Gastrocnemius medialis (tissue), 4 donors: ENCODE measurements at regions not wholly inside any gene's neighbourhood (a gene's known extent, or its start where the extent isn't known, plus 50 kb on each side); places are given as distances from the start of the nearest gene placed in this dataset.

ENCODE experiments used
- POLR2A ChIP-seq, 2 donors: fragments of 450-650 bp; IDR thresholded peaks; one replicate each; pipeline ENCODE4 v1.6.1; 2017; ENCODE audit warnings: antibody characterized with exemption in 2 of 2, mild to moderate bottlenecking in 2 of 2, moderate library complexity in 2 of 2
- TF ChIP-seq, protein P1 (sequence below), 5 experiments: fragments of 450-650 bp in 3 of 5; fragments of 200-600 bp in 2 of 5; sonication (generic) in 2 of 5; IDR thresholded peaks in 4 of 5; conservative IDR thresholded peaks in 1 of 5; 1 replicate in 4 of 5; 2 replicates in 1 of 5; pipeline ENCODE4 v1.5.1; 2016 to 2019; ENCODE audit warnings: antibody characterized with exemption in 5 of 5, mild to moderate bottlenecking in 3 of 5, moderate library complexity in 3 of 5

DNA sequence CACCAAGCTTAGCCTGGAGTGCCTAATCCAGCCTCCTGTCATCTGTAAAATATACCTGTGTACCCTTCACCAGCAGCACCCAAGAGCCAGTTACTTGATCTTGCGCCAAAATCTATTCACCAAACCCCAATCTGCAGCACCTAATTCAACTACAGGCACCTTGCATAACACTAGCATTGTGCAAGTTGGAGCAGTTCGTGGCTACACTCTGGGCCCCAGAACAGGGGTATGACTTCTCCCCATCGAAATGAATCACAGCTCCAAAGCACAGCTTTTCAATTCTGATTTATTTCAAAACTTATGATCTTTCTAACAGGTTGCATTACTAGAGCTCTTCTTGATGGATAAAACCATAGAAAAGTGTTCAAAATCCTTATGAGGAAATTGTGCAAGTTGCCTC lies 100.4 kb upstream of the TCF21 start:
- TF ChIP-seq, protein P1, sequence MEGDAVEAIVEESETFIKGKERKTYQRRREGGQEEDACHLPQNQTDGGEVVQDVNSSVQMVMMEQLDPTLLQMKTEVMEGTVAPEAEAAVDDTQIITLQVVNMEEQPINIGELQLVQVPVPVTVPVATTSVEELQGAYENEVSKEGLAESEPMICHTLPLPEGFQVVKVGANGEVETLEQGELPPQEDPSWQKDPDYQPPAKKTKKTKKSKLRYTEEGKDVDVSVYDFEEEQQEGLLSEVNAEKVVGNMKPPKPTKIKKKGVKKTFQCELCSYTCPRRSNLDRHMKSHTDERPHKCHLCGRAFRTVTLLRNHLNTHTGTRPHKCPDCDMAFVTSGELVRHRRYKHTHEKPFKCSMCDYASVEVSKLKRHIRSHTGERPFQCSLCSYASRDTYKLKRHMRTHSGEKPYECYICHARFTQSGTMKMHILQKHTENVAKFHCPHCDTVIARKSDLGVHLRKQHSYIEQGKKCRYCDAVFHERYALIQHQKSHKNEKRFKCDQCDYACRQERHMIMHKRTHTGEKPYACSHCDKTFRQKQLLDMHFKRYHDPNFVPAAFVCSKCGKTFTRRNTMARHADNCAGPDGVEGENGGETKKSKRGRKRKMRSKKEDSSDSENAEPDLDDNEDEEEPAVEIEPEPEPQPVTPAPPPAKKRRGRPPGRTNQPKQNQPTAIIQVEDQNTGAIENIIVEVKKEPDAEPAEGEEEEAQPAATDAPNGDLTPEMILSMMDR (IDR thresholded peaks at IDR 0.05 in 4 of 5, conservative IDR thresholded peaks at IDR 0.05 in 1 of 5) = no peak
- no peak for TF ChIP-seq POLR2A (IDR thresholded peaks at IDR 0.05)
